ENCODE measurements at regions not wholly inside any gene's neighbourhood (a gene's known extent, or its start where the extent isn't known, plus 50 kb on each side); places are given as distances from the start of the nearest gene placed in this dataset.
A peak's percentile ranks its signal among the peaks of the same experiment; 100 is the strongest.

DNA sequence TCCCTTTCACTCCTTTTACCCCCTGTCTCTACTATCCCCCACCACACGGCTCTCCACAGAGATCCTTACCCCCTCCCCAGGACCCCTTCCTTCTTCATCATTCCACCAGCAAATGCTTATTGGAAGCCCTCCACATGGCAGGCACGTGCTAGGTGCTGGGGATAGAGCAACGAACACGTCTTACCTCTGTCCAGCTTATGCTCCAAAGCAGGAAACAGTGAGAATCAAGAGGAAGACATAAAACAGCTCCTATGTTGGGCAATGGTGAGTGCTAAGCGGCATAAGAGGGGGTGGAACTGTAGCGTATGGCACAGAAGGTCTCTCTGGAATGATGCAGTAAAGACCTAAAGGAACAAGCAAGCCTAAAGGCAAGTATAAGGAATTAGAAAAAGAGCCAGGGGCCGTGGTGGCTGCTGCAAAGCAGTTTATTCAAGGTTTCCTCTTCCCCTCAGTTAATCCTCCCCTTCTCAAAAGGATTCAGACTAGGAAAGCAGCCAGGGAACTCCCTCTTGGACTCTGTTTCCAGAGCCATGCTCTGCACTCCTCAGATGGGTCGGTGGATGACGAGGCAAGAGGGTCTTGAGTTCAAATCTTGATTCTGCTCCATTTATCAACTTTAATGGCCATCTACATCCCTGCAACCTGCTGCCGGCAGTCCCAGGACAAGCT, 289.4 kb downstream of the FOXO1 start:
- DNase-seq = no peak

- DNase-seq = no peak
These were observed 288.7 kb downstream of the FOXO1 start for GRCh38 chr13:40377783-40378182.

DNA sequence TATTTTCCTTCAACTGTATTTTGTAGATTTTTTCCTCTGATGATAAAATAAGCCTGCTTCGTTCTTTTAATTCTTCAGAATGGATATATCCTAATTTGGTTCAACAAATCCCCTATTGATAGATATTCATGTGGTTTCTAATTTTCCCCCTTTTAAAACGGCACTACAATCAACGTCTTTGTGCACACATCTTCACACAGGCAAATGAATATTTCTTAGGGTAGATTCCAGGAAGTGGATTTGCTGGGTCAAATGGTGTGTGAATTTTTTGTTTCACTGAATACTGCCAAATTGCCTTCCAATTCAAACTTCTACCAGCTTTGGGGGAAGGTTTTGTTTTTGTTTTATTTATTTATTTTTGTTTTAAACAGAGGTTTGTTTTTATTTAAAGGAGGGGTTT, 287.2 kb downstream of the FOXO1 start:
- no peak for DNase-seq

GRCh38 chr13:40379794-40380578, 286.5 kb downstream of the FOXO1 start:
- DNase-seq = no peak

DNA sequence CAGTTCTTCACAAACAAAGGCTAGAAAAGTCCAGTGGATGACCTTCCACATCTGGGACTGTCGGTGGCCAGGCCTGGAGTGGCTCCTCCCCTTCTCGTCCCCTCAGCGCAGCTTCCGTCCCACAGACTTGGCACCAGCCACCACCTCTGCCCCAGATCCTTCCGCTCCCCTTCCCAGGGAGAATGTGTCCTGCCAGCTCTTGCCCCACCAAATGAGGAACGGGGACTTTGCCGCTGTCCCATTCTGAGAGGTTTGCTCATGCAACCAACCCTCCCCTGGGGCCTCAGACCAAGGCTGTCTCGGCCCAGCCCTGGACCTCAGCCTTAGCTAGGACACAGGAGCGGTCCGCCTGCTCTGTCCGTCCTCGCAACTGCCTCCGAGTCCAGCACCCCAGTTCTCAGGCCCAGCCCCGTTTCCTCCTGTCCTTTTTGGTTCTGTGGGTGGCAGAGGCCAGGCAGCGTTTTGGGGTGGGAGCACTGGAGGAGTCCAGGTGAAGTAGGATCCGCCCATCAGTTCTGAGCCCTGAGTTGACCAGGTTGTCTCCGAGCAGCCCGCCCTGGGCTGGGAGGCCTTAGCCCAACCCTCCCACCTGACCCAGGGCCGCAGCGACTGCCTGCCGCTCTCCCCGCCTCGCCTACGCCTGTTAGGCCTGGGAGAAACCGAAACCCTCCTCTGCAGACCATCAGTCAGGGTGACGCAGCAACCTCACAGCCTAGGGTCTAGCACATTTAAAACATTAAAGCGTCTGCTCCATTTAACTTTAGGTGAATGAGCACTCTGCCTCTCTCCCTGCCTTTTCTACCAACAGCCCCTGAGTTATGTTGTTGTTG, 284.3 kb downstream of the FOXO1 start:
- no peak for DNase-seq

DNA sequence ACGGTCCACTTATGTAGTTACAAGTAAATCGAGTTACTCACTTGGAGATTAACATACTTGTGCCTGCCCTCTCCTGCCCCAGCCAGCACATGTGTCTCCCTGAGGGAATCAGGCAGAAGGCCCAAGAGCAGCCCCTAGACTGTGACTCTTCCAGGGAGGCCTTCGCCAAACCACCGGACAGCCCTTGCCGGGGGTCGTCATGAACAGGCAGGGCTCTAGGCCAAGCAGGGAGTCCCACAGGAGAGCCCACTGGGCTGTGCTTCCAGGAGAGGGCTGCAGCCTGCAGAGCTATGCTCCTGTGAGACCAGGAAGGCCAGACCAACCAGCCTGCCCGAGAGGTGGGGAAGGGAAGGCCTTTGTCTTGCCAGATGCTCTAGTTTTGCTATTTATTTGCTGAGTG, 283.3 kb downstream of the FOXO1 start:
- DNase-seq = no peak

GRCh38 chr13:40383885-40384284, 282.6 kb downstream of the FOXO1 start:
- DNase-seq = no peak

GRCh38 chr13:40384976-40385857, 281.2 kb downstream of the FOXO1 start:
- no peak for DNase-seq

DNA sequence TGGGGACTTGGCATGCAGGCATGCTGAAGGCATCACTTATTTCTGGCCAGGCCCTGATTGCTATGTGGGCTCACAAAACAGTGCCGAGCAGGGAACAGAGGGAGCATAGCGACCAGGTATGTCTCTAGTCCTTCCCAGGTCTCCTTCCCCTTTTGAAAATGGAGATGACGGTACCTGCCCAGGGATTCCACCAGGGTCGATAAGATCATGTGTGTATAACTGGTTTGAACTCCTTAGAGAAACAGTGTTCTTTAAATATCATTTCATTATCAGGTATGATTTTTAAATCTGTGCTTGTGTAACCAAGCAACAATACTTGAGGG, 280.6 kb downstream of the FOXO1 start:
- no peak for DNase-seq

- DNase-seq = no peak
These were observed 279.9 kb downstream of the FOXO1 start for GRCh38 chr13:40386586-40386985.

- DNase-seq = no peak
These were observed 278.7 kb downstream of the FOXO1 start for GRCh38 chr13:40387775-40388174.

GRCh38 chr13:40388617-40389016, 277.8 kb downstream of the FOXO1 start:
- DNase-seq = no peak

DNA sequence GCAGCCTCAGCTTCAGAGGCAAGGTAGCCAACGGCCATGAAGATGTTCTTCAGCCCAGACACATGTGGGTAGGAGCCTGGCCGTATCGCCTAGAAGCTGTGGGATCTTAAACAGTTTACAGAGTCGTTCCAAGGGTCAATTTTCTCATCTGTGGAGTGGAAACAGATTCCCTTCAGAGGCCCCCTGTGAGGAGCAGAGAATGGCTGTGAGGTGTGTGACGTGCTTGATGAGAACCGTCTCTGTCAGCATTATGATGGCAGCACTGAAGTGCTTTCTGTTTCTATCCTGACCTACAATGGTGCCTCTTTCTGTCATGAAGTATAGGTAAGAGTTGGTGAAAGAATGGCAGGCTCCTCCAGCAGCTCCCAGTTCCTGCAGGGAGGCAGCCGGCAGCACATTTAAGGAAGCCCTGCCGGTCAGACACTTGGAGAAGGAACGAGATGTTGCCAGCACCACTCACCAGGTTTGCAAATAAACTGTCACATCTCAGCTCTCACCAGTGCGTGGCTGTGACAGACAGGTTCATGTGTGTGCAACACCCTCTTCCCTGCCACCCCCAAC, 277.3 kb downstream of the FOXO1 start:
- no peak for DNase-seq

- DNase-seq = no peak
These were observed 276.0 kb downstream of the FOXO1 start for GRCh38 chr13:40390401-40390916.

GRCh38 chr13:40391788-40392187, 274.7 kb downstream of the FOXO1 start:
- DNase-seq = no peak

GRCh38 chr13:40394304-40394985, 272.0 kb downstream of the FOXO1 start:
- no peak for DNase-seq

- DNase-seq = no peak
These were observed 268.4 kb downstream of the FOXO1 start for GRCh38 chr13:40398065-40398464.

DNA sequence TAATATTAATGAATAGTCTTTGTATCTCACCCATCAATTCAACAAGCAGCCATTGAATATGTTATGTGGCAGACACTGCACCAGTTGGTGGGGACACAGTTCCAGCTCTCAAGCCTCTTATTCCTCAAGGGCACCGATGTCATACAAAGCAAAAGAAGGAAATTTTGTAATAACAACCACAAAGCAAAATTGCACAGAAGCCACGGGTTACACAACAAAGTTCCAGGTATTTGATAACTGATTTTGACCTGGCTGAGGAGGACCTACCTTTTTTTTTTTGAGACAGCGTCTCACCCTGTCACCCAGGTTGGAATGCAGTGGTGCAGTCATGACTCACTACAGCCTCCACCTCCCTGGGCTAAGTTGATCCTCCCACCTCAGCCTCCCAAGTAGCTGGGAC, 266.7 kb downstream of the FOXO1 start:
- DNase-seq = no peak

GRCh38 chr13:40401911-40402776, 264.3 kb downstream of the FOXO1 start:
- peak; percentile 81 for DNase-seq

GRCh38 chr13:40402931-40403431, 263.5 kb downstream of the FOXO1 start:
- no peak for DNase-seq
